Esophagus squamous epithelium (tissue), 5 donors: ENCODE measurements at regions not wholly inside any gene's neighbourhood (a gene's known extent, or its start where the extent isn't known, plus 50 kb on each side); places are given as distances from the start of the nearest gene placed in this dataset.
"Not testable (repeated sequence)": the region's sequence is repeated elsewhere in the genome, so short reads cannot be mapped to it uniquely, and the experiment has no call there.

Experiments used
- DNase-seq: peaks from one replicate; lab custom pipeline; 2025; lab: John Stamatoyannopoulos, UW
- H3K27ac ChIP-seq, 4 donors: fragments of 200-600 bp; sonication (generic); one replicate each; pipeline ENCODE4 v1.5.1; 2016 to 2019; ENCODE audit warnings: mild to moderate bottlenecking in 1 of 4
- H3K27me3 ChIP-seq, 4 donors: fragments of 200-600 bp; sonication (generic); 1 replicate in 3 of 4; 2 replicates in 1 of 4; pipeline versions ENCODE4 v1.5.1 to v1.6.0; 2017 to 2021; ENCODE audit warnings: antibody characterized with exemption in 1 of 4
- H3K36me3 ChIP-seq, 3 donors: fragments of 200-600 bp; sonication (generic); one replicate each; pipeline ENCODE4 v1.5.1; 2016 to 2019
- H3K4me1 ChIP-seq, 3 donors: fragments of 200-600 bp; sonication (generic); one replicate each; pipeline ENCODE4 v1.5.1; 2017 to 2019
- H3K4me3 ChIP-seq, 4 donors: fragments of 200-600 bp; sonication (generic); 1 replicate in 3 of 4; 2 replicates in 1 of 4; pipeline ENCODE4 v1.5.1; 2016 to 2019; ENCODE audit warnings: mild to moderate bottlenecking in 2 of 4, moderate library complexity in 1 of 4
- H3K9me3 ChIP-seq, 3 donors: fragments of 200-600 bp; sonication (generic); one replicate each; pipeline ENCODE4 v1.5.1; 2016 to 2019
- POLR2A ChIP-seq, 4 donors: fragments of 450-650 bp; IDR thresholded peaks; one replicate each; pipeline ENCODE4 v1.6.1; 2017; ENCODE audit warnings: antibody characterized with exemption in 4 of 4, mild to moderate bottlenecking in 4 of 4, moderate library complexity in 3 of 4
- WGBS, 2 donors: methylation state at CpG; one replicate each; pipeline ENCODE4 v1.1.5; 2018; 5-methylcytosine and 5-hydroxymethylcytosine counted together
- intact Hi-C: fragments of 100-400 bp; cut with DNase I; formaldehyde crosslinking; loops from one replicate; pipeline ENCODE4 v1.15.0; 2022
- TF ChIP-seq, protein P1 (sequence below), 6 experiments: fragments of 450-650 bp in 4 of 6; fragments of 200-600 bp in 2 of 6; sonication (generic) in 2 of 6; IDR thresholded peaks; one replicate each; pipeline ENCODE4 v1.5.1; 2016 to 2019; ENCODE audit warnings: antibody characterized with exemption in 6 of 6, mild to moderate bottlenecking in 4 of 6, moderate library complexity in 4 of 6
- donor health status: DM: yes; HTN: yes; CAD: no.

DNA sequence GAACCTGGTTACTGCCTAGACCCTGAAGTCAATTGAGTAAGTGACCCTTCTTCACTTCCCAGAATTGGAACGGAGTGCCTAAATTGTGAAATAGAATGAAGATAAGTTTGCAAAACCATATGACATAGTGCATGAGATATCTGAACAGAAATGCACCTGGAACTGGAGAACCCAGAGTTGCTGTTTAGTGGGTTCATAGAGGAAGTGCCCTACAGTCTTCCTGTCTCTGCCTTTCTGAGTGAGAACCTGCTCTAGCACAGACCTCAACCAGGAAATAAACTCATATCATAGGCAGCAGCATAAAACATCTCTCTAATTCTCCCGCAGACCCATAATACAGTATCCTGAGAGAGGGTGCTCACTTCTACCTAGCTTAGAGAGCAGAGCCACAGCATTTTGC, 82.9 kb downstream of the EOMES start:
- no peak for DNase-seq
- TF ChIP-seq, protein P1, sequence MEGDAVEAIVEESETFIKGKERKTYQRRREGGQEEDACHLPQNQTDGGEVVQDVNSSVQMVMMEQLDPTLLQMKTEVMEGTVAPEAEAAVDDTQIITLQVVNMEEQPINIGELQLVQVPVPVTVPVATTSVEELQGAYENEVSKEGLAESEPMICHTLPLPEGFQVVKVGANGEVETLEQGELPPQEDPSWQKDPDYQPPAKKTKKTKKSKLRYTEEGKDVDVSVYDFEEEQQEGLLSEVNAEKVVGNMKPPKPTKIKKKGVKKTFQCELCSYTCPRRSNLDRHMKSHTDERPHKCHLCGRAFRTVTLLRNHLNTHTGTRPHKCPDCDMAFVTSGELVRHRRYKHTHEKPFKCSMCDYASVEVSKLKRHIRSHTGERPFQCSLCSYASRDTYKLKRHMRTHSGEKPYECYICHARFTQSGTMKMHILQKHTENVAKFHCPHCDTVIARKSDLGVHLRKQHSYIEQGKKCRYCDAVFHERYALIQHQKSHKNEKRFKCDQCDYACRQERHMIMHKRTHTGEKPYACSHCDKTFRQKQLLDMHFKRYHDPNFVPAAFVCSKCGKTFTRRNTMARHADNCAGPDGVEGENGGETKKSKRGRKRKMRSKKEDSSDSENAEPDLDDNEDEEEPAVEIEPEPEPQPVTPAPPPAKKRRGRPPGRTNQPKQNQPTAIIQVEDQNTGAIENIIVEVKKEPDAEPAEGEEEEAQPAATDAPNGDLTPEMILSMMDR (IDR thresholded peaks at IDR 0.05) = no peak
- no peak for TF ChIP-seq POLR2A (IDR thresholded peaks at IDR 0.05)
- 74 to 81% methylated on average over 2 of the region's 2 CpGs for WGBS, 2 donors
- Histone ChIP-seq H3K27ac (no peak overlapping the region), H3K27me3 (no peaks in the 10 kb centered on the region), H3K9me3 (no peaks in the 10 kb centered on the region), H3K36me3 (no peaks in the 10 kb centered on the region), H3K4me3 (no peak overlapping the region), H3K4me1 (peaks cover 0 to 26% (median 0%) of the 10 kb centered on the region in 3 donors)
- intact Hi-C loops = no loop called here

DNA sequence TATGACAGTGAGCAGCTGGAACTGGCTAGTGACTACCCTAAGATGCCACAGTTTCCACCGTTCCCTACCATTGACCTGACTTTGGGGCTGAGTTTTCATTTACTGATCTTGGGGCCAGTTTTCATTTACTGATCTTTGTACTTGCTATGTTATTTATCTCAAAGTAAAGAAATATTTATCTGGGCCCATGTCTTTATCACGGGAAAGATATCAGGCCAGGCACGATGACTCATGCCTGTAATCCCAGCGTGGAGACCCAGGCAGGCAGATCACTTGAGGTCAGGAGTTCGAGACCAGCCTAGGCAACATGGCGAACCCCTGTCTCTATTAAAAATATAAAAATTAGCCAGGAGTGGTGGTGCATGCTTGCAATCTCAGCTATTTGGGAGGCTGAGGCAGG, 83.5 kb downstream of the EOMES start:
- no peak overlapping the region for H3K27ac ChIP-seq
- H3K4me1 ChIP-seq = peaks cover 0 to 31% (median 0%) of the 10 kb centered on the region in 3 donors
- TF ChIP-seq POLR2A (IDR thresholded peaks at IDR 0.05) = no peak
- TF ChIP-seq, protein P1 (IDR thresholded peaks at IDR 0.05) = no peak
- WGBS, 2 donors = 82 to 85% methylated on average over 6 of the region's 6 CpGs
- H3K27me3 ChIP-seq = no peaks in the 10 kb centered on the region
- DNase-seq = no peak
- no peak overlapping the region for H3K4me3 ChIP-seq
- no peaks in the 10 kb centered on the region for H3K36me3 ChIP-seq
- intact Hi-C loops = no loop called here
- no peaks in the 10 kb centered on the region for H3K9me3 ChIP-seq

DNA sequence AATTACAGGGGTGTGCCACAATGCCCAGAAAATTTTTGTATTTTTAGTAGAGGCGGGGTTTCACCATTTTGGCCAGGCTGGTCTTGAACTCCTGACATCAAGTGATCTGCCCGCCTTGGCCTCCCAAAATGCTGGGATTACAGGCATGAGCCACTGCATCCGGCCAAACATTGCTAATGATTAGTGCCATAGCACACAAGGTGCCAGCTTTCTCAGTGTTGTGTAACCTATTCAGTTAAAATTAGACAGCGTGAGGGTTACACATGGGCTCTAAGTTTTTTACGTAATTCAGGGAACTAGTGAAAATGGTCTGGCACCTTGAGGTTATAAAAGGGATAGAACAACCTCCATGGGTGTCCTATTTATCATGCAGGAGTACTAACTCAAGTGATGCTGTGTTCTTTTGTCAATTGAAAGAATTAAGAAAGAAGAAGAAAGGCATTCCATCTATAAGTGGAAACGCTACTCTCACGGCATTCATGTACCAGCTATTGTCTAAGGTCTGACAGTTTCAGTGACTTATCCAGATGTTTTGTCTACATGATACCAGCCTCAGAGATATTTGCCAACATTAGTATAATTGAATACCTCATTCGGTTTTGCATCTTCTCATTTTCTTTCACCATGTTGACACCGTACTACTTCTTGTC, 84.7 kb downstream of the EOMES start:
- Histone ChIP-seq H3K4me3 (no peak overlapping the region), H3K4me1 (peaks cover 0 to 28% (median 0%) of the 10 kb centered on the region in 3 donors), H3K9me3 (no peaks in the 10 kb centered on the region), H3K27ac (no peak overlapping the region), H3K36me3 (no peaks in the 10 kb centered on the region), H3K27me3 (no peaks in the 10 kb centered on the region)
- TF ChIP-seq, protein P1 (IDR thresholded peaks at IDR 0.05) = no peak
- no peak for TF ChIP-seq POLR2A (IDR thresholded peaks at IDR 0.05)
- no peak for DNase-seq
- intact Hi-C loops = no loop called here
- 80 to 83% methylated on average over 5 to 7 of the region's 9 CpGs for WGBS, 2 donors

DNA sequence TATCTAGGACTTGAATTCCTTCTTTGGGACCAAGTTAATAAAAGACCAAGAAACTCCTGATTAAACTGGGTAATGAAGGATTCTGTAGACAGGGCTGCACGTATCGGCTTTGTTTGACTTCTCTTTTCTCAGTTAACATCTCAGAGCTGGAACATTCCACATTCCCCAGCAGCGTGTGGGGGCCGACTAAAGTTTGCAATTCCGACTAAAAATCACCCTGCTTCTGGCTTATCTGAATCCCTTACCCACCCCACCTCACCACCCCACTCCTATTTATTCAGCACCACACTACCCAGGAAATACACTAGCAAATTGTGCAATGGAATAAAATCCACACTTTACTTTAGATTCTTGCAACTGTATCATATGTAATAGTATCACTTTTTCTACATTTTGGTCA, 87.1 kb downstream of the EOMES start:
- DNase-seq, intact Hi-C loops, H3K27me3 ChIP-seq, H3K27ac ChIP-seq, H3K9me3 ChIP-seq, H3K4me3 ChIP-seq, H3K36me3 ChIP-seq: not testable (repeated sequence)
- H3K4me1 ChIP-seq = peaks cover 0 to 11% (median 0%) of the 10 kb centered on the region in 3 donors
- WGBS, 2 donors = 90 to 91% methylated on average over 5 of the region's 5 CpGs

DNA sequence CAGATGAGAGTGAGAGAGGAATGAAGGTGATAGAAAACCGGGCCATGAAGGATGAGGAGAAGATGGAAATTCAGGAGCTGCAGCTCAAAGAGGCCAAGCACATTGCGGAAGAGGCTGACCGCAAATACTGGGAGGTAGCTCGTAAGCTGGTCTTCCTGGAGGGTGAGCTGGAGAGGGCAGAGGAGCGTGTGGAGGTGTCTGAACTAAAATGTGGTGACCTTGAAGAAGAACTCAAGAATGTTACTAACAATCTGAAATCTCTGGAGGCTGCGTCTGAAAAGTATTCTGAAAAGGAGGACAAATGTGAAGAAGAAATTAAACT, 88.9 kb downstream of the EOMES start:
- Histone ChIP-seq H3K4me1 (peaks cover 0 to 11% (median 0%) of the 10 kb centered on the region in 3 donors), H3K9me3 (no peaks in the 10 kb centered on the region), H3K27ac (peak overlapping the region; percentile 80 to 94 (median 86)), H3K27me3 (no peaks in the 10 kb centered on the region), H3K36me3 (no peaks in the 10 kb centered on the region), H3K4me3 (peak overlapping the region; percentile 37 to 77 (median 57))
- DNase-seq = no peak
- 10 to 23% methylated on average over 6 of the region's 6 CpGs for WGBS, 2 donors
- intact Hi-C loops = no loop called here
- TF ChIP-seq POLR2A (IDR thresholded peaks at IDR 0.05) = no peak
- TF ChIP-seq, protein P1 (IDR thresholded peaks at IDR 0.05) = no peak
